Spinal cord (tissue), 10 donors: ENCODE measurements at regions not wholly inside any gene's neighbourhood (a gene's known extent, or its start where the extent isn't known, plus 50 kb on each side); places are given as distances from the start of the nearest gene placed in this dataset. TPM values are rescaled to one million over a fixed set of nuclear protein-coding genes. Genes with fewer than 3 reads are reported as not detected.

Experiments
- DNase-seq, 6 donors: peaks; one replicate each; pipeline versions ENCODE4 v3.0.0 to v3.0.0-alpha.2; 2013 to 2015; ENCODE audit warnings: low spot score in 6 of 6, low read depth in 4 of 6
- H3K27ac ChIP-seq: one replicate; pipeline ENCODE4 v1.5.1; 2013; ENCODE audit warnings: low read depth, low read length, control low read depth
- H3K27me3 ChIP-seq: one replicate; pipeline ENCODE4 v1.6.1; 2013; ENCODE audit warnings: low read length; ENCODE audit not compliant: control insufficient read depth, insufficient read depth
- H3K36me3 ChIP-seq: one replicate; pipeline ENCODE4 v1.6.1; 2013; ENCODE audit warnings: low read length; ENCODE audit not compliant: control insufficient read depth, insufficient read depth
- H3K4me1 ChIP-seq: one replicate; pipeline ENCODE4 v1.6.1; 2013; ENCODE audit warnings: low read length; ENCODE audit not compliant: control insufficient read depth, insufficient read depth
- H3K4me3 ChIP-seq: one replicate; pipeline ENCODE4 v1.5.1; 2013; ENCODE audit warnings: low read depth, low read length, control low read depth
- H3K9me3 ChIP-seq: one replicate; pipeline ENCODE4 v1.6.1; 2013; ENCODE audit warnings: low read length; ENCODE audit not compliant: control insufficient read depth, insufficient read depth
- WGBS: methylation state at CpG from one replicate; pipeline ENCODE4 v1.1.5; 2013; ENCODE audit warnings: missing lambda C conversion rate; ENCODE audit not compliant: insufficient coverage; 5-methylcytosine and 5-hydroxymethylcytosine counted together
- small RNA-seq: library from RNA; depleted of rRNA; stranded (forward); fragments of <200 nt; gene quantifications from one replicate; pipeline ENCODE3, GENCODE V24; 2014; ENCODE audit warnings: low replicate concordance
- donor health status: healthy.

- no peaks in the 10 kb centered on the region for H3K36me3 ChIP-seq
- no peaks in the 10 kb centered on the region for H3K4me1 ChIP-seq
- H3K27me3 ChIP-seq, result no peaks in the 10 kb centered on the region
- H3K9me3 ChIP-seq, result no peaks in the 10 kb centered on the region
- no peak overlapping the region for H3K4me3 ChIP-seq
- WGBS, result no CpG with 5 or more reads among the region's 3 CpGs
- DNase-seq, result peak in 5 of 6 donors; percentile 2 to 46 (median 6)
- peak overlapping the region; percentile 27 for H3K27ac ChIP-seq
These were observed 439.7 kb upstream of the DIAPH2 start for GRCh38 chrX:96244955-96245354.

- Histone ChIP-seq H3K27ac (no peak overlapping the region), H3K4me3 (no peak overlapping the region), H3K4me1 (no peaks in the 10 kb centered on the region), H3K36me3 (no peaks in the 10 kb centered on the region), H3K27me3 (peaks cover under 1% of the 10 kb centered on the region), H3K9me3 (no peaks in the 10 kb centered on the region)
- DNase-seq, result no peak
These were observed 438.2 kb upstream of the DIAPH2 start for GRCh38 chrX:96246436-96246835.

Small RNA genes in the stretch of these regions (small RNA-seq; reads per million reads assigned to genes)
- gene AL022161.1 (not detected), gene RN7SL379P (not detected), gene RNA5SP510 (not detected), gene RPS29P28 (not detected)
